ENCODE measurements at regions not wholly inside any gene's neighbourhood (a gene's known extent, or its start where the extent isn't known, plus 50 kb on each side); places are given as distances from the start of the nearest gene placed in this dataset.

- no peak overlapping the region for H3K27ac ChIP-seq
- TF ChIP-seq CTCF (IDR thresholded peaks at IDR 0.05): no peak
- no peak for TF ChIP-seq ZFX (IDR thresholded peaks at IDR 0.05; ENCODE audit: borderline replicate concordance)
Observed at GRCh38 chr5:115439042-115439441, 105.5 kb downstream of the FEM1C start.

- H3K27ac ChIP-seq: no peak overlapping the region
- no peak for TF ChIP-seq ZFX (IDR thresholded peaks at IDR 0.05; ENCODE audit: borderline replicate concordance)
- no peak for TF ChIP-seq CTCF (IDR thresholded peaks at IDR 0.05)
Observed at GRCh38 chr5:115435778-115436712, 108.5 kb downstream of the FEM1C start.

GRCh38 chr5:115435065-115435777 lies 109.4 kb downstream of the FEM1C start:
- no peak overlapping the region for H3K27ac ChIP-seq
- TF ChIP-seq CTCF (IDR thresholded peaks at IDR 0.05) (no peak), ZFX (IDR thresholded peaks at IDR 0.05; ENCODE audit: borderline replicate concordance) (no peak)

- no peak overlapping the region for H3K27ac ChIP-seq
- TF ChIP-seq ZFX (IDR thresholded peaks at IDR 0.05; ENCODE audit: borderline replicate concordance): no peak
Observed at GRCh38 chr5:115433918-115434317, 110.7 kb downstream of the FEM1C start.

GRCh38 chr5:115432691-115433090 lies 111.9 kb downstream of the FEM1C start:
- H3K27ac ChIP-seq: no peak overlapping the region
- TF ChIP-seq ZFX (IDR thresholded peaks at IDR 0.05; ENCODE audit: borderline replicate concordance): no peak
- no peak for TF ChIP-seq CTCF (IDR thresholded peaks at IDR 0.05)

GRCh38 chr5:115431116-115431515 lies 113.5 kb downstream of the FEM1C start:
- no peak for TF ChIP-seq ZFX (IDR thresholded peaks at IDR 0.05; ENCODE audit: borderline replicate concordance)
- peak overlapping the region; percentile 80 for H3K27ac ChIP-seq

GRCh38 chr5:115430374-115430773 lies 114.2 kb downstream of the FEM1C start:
- peak overlapping the region; percentile 80 for H3K27ac ChIP-seq
- TF ChIP-seq ZFX (IDR thresholded peaks at IDR 0.05; ENCODE audit: borderline replicate concordance) (no peak), CTCF (IDR thresholded peaks at IDR 0.05) (no peak)

- peak overlapping the region; percentile 80 for H3K27ac ChIP-seq
- TF ChIP-seq ZFX (IDR thresholded peaks at IDR 0.05; ENCODE audit: borderline replicate concordance) (no peak), CTCF (IDR thresholded peaks at IDR 0.05) (no peak)
Observed at GRCh38 chr5:115429345-115429940, 115.1 kb downstream of the FEM1C start.

Data from 22Rv1 (cell line).